ENCODE measurements at regions not wholly inside any gene's neighbourhood (a gene's known extent, or its start where the extent isn't known, plus 50 kb on each side); places are given as distances from the start of the nearest gene placed in this dataset.

- Histone ChIP-seq H3K4me3 (no peak overlapping the region), H3K27ac (peak overlapping the region in 5 of 8 donors; percentile 39 to 88 (median 73)), H3K4me1 (peaks cover 0 to 67% (median 7%) of the 10 kb centered on the region in 6 donors), H3K36me3 (no peaks in the 10 kb centered on the region), H3K9me3 (no peaks in the 10 kb centered on the region), H3K27me3 (replicated peaks in 1 of 7) (no peaks in the 10 kb centered on the region)
- intact Hi-C loops (cut with DNase I; ENCODE audit: low total_unique reads), result no loop called here
- DNase-seq, result no peak
- TF ChIP-seq CTCF (IDR thresholded peaks at IDR 0.05 in 8 of 11, conservative IDR thresholded peaks at IDR 0.05 in 3 of 11) (no peak), POLR2AphosphoS5 (IDR thresholded peaks at IDR 0.05) (peak in 1 of 3 donors; percentile 66), POLR2A (IDR thresholded peaks at IDR 0.05) (no peak)
- WGBS, 5 donors, result 63 to 91% (median 75%) methylated on average over 2 of the region's 2 CpGs
These were observed 184.9 kb upstream of the LPP start for GRCh38 chr3:187968883-187969580.

GRCh38 chr3:187969581-187969950 lies 184.4 kb upstream of the LPP start:
- DNase-seq, result no peak
- Histone ChIP-seq H3K4me1 (peaks cover 0 to 67% (median 11%) of the 10 kb centered on the region in 6 donors), H3K36me3 (no peaks in the 10 kb centered on the region), H3K9me3 (no peaks in the 10 kb centered on the region), H3K27ac (peak overlapping the region in 5 of 8 donors; percentile 24 to 88 (median 73)), H3K27me3 (replicated peaks in 1 of 7) (no peaks in the 10 kb centered on the region), H3K4me3 (no peak overlapping the region)
- TF ChIP-seq POLR2A (IDR thresholded peaks at IDR 0.05), result no peak
- no peak for TF ChIP-seq POLR2AphosphoS5 (IDR thresholded peaks at IDR 0.05)
- no peak for TF ChIP-seq CTCF (IDR thresholded peaks at IDR 0.05 in 8 of 11, conservative IDR thresholded peaks at IDR 0.05 in 3 of 11)
- intact Hi-C loops (cut with DNase I; ENCODE audit: low total_unique reads), result no loop called here
- WGBS, 5 donors, result 64 to 82% (median 68%) methylated on average over 3 of the region's 3 CpGs

- no peaks in the 10 kb centered on the region for H3K36me3 ChIP-seq
- peak overlapping the region in 2 of 8 donors; percentile 77 to 88 for H3K27ac ChIP-seq
- TF ChIP-seq CTCF (IDR thresholded peaks at IDR 0.05 in 8 of 11, conservative IDR thresholded peaks at IDR 0.05 in 3 of 11) (no peak), POLR2A (IDR thresholded peaks at IDR 0.05) (no peak), POLR2AphosphoS5 (IDR thresholded peaks at IDR 0.05) (no peak)
- no peak overlapping the region for H3K4me3 ChIP-seq
- no peaks in the 10 kb centered on the region for H3K9me3 ChIP-seq
- no peaks in the 10 kb centered on the region for H3K27me3 ChIP-seq (replicated peaks in 1 of 7)
- no peak for DNase-seq
- intact Hi-C loops (cut with DNase I; ENCODE audit: low total_unique reads), result no loop called here
- peaks cover 0 to 67% (median 16%) of the 10 kb centered on the region in 6 donors for H3K4me1 ChIP-seq
These were observed 183.9 kb upstream of the LPP start for GRCh38 chr3:187970106-187970505.

- TF ChIP-seq POLR2AphosphoS5 (IDR thresholded peaks at IDR 0.05) (no peak), POLR2A (IDR thresholded peaks at IDR 0.05) (no peak), CTCF (IDR thresholded peaks at IDR 0.05 in 8 of 11, conservative IDR thresholded peaks at IDR 0.05 in 3 of 11) (no peak)
- 64 to 84% (median 78%) methylated on average over 4 of the region's 4 CpGs for WGBS, 5 donors
- no peak for DNase-seq
- Histone ChIP-seq H3K4me1 (peaks cover 0 to 68% (median 24%) of the 10 kb centered on the region in 6 donors), H3K27me3 (replicated peaks in 1 of 7) (no peaks in the 10 kb centered on the region), H3K4me3 (no peak overlapping the region), H3K27ac (no peak overlapping the region), H3K9me3 (no peaks in the 10 kb centered on the region), H3K36me3 (no peaks in the 10 kb centered on the region)
- intact Hi-C loops (cut with DNase I; ENCODE audit: low total_unique reads), result no loop called here
These were observed 182.3 kb upstream of the LPP start for GRCh38 chr3:187971629-187972028.

Data from spleen (tissue), 11 donors.